ENCODE measurements at regions not wholly inside any gene's neighbourhood (a gene's known extent, or its start where the extent isn't known, plus 50 kb on each side); places are given as distances from the start of the nearest gene placed in this dataset.

GRCh38 chr15:69820819-69821218 lies 276.9 kb downstream of the TLE3 start:
- TF ChIP-seq, protein P1, sequence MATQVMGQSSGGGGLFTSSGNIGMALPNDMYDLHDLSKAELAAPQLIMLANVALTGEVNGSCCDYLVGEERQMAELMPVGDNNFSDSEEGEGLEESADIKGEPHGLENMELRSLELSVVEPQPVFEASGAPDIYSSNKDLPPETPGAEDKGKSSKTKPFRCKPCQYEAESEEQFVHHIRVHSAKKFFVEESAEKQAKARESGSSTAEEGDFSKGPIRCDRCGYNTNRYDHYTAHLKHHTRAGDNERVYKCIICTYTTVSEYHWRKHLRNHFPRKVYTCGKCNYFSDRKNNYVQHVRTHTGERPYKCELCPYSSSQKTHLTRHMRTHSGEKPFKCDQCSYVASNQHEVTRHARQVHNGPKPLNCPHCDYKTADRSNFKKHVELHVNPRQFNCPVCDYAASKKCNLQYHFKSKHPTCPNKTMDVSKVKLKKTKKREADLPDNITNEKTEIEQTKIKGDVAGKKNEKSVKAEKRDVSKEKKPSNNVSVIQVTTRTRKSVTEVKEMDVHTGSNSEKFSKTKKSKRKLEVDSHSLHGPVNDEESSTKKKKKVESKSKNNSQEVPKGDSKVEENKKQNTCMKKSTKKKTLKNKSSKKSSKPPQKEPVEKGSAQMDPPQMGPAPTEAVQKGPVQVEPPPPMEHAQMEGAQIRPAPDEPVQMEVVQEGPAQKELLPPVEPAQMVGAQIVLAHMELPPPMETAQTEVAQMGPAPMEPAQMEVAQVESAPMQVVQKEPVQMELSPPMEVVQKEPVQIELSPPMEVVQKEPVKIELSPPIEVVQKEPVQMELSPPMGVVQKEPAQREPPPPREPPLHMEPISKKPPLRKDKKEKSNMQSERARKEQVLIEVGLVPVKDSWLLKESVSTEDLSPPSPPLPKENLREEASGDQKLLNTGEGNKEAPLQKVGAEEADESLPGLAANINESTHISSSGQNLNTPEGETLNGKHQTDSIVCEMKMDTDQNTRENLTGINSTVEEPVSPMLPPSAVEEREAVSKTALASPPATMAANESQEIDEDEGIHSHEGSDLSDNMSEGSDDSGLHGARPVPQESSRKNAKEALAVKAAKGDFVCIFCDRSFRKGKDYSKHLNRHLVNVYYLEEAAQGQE (IDR thresholded peaks at IDR 0.05) = no peak
- TF ChIP-seq, protein P2, sequence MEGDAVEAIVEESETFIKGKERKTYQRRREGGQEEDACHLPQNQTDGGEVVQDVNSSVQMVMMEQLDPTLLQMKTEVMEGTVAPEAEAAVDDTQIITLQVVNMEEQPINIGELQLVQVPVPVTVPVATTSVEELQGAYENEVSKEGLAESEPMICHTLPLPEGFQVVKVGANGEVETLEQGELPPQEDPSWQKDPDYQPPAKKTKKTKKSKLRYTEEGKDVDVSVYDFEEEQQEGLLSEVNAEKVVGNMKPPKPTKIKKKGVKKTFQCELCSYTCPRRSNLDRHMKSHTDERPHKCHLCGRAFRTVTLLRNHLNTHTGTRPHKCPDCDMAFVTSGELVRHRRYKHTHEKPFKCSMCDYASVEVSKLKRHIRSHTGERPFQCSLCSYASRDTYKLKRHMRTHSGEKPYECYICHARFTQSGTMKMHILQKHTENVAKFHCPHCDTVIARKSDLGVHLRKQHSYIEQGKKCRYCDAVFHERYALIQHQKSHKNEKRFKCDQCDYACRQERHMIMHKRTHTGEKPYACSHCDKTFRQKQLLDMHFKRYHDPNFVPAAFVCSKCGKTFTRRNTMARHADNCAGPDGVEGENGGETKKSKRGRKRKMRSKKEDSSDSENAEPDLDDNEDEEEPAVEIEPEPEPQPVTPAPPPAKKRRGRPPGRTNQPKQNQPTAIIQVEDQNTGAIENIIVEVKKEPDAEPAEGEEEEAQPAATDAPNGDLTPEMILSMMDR (IDR thresholded peaks at IDR 0.05; ENCODE audit: low read depth, low read length, missing input control) = no peak
- TF ChIP-seq HNF4G (IDR thresholded peaks at IDR 0.05) (no peak), YY1 (IDR thresholded peaks at IDR 0.05) (no peak), SP1 (IDR thresholded peaks at IDR 0.05) (no peak), RXRA (IDR thresholded peaks at IDR 0.05) (no peak), RAD21 (IDR thresholded peaks at IDR 0.05) (no peak), EGR1 (IDR thresholded peaks at IDR 0.05; ENCODE audit: low read depth in 2 of 2) (no peak), JUND (IDR thresholded peaks at IDR 0.05) (no peak), ATF3 (IDR thresholded peaks at IDR 0.05) (no peak), GABPA (IDR thresholded peaks at IDR 0.05 in 1 of 2, conservative IDR thresholded peaks at IDR 0.05 in 1 of 2) (no peak), TAF1 (conservative IDR thresholded peaks at IDR 0.05) (no peak), FOXA1 (IDR thresholded peaks at IDR 0.05) (no peak)
- TF ChIP-seq, protein P3, sequence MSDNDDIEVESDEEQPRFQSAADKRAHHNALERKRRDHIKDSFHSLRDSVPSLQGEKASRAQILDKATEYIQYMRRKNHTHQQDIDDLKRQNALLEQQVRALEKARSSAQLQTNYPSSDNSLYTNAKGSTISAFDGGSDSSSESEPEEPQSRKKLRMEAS (IDR thresholded peaks at IDR 0.05) = no peak

Measured in liver (tissue), 3 donors.